ENCODE measurements at regions not wholly inside any gene's neighbourhood (a gene's known extent, or its start where the extent isn't known, plus 50 kb on each side); places are given as distances from the start of the nearest gene placed in this dataset.

DNA sequence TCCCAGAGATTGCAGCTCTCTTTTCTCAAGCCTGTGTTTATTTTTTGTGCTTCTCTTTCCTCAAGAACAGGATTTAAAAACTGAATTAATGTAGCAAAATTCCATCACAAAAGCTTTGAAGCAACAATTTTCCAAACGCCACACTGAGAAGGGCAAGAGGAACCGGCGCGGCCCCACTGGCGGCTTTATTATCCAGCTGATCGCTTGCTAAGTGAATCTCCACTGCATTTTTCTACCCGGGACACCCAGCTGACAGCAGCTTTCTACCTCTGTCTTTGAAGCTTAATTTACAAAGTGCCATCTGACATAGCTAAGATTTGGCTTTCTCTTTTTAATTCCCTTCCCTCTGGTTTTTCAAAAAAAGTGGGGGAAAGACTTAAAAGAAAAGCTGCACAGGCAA, 369.3 kb upstream of the C1orf174 start:
- H3K4me3 ChIP-seq (ENCODE audit: low read depth, low read length): no peak overlapping the region
- TF ChIP-seq, protein P1, sequence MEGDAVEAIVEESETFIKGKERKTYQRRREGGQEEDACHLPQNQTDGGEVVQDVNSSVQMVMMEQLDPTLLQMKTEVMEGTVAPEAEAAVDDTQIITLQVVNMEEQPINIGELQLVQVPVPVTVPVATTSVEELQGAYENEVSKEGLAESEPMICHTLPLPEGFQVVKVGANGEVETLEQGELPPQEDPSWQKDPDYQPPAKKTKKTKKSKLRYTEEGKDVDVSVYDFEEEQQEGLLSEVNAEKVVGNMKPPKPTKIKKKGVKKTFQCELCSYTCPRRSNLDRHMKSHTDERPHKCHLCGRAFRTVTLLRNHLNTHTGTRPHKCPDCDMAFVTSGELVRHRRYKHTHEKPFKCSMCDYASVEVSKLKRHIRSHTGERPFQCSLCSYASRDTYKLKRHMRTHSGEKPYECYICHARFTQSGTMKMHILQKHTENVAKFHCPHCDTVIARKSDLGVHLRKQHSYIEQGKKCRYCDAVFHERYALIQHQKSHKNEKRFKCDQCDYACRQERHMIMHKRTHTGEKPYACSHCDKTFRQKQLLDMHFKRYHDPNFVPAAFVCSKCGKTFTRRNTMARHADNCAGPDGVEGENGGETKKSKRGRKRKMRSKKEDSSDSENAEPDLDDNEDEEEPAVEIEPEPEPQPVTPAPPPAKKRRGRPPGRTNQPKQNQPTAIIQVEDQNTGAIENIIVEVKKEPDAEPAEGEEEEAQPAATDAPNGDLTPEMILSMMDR (IDR thresholded peaks at IDR 0.05; ENCODE audit: low read depth, low read length): no peak

DNA sequence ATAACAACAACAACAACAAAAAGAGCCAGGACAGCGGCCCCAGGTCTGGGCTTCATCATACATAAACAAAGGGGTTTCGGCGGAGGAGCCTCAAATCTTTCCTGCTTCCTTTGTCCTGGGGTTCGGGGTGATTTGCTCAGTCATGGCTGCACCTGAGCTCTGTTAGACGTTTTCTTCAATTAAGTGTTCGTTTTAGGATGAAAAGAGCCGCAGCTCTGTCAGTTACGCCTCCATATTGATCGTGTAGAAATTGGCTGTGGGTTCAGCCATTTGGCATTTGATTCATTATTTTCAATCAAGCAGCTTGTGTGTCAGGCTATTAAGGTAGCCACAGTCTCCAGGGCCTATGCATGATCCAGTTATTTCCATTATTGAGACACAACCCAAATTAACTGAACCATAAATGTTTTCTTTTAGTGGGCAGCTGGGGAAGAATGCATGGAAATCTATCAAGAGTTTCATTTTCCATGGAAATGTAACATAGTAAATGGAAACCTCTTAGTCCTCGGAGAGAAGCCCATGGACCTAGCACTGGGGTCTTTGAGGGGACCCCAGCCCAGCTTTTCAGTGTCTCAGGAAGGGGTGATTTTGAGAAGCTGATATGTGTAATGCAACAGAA, 370.0 kb upstream of the C1orf174 start:
- no peak overlapping the region for H3K4me3 ChIP-seq (ENCODE audit: low read depth, low read length)
- TF ChIP-seq, protein P1 (IDR thresholded peaks at IDR 0.05; ENCODE audit: low read depth, low read length): no peak

DNA sequence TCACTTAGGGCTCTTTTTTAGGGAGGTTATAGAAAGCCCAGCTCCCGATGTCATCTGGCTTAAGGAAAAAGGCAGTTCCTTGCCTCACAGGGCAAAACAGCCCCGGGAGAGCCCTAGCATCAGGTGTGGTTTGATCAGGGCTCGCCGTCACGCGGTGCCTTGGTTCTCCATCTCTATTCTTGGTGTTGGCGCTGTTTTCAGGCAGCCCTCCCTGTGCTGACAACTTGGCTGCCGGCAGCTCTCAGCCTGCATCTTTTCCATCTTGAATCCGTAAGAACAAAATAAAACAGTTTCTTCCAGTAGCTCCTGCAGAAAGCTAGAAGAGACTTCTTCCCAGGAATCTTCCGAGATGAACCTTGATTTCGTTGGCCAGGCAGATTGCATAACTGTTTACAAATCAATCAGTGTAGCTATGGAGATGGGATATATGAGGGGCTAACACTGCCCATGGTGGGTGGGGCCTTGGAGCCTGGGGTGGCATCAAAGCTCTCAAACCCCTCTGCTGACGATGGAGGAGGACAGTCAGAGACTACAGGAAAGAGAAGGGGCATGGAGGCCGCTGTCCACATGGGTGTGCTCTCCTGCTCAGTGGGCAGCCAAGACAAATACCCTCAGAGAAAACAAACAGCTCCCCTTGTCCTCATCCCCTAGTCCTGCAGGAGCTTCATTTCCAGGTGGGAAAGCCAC, 370.7 kb upstream of the C1orf174 start:
- H3K4me3 ChIP-seq (ENCODE audit: low read depth, low read length): no peak overlapping the region
- TF ChIP-seq, protein P1 (IDR thresholded peaks at IDR 0.05; ENCODE audit: low read depth, low read length): no peak

DNA sequence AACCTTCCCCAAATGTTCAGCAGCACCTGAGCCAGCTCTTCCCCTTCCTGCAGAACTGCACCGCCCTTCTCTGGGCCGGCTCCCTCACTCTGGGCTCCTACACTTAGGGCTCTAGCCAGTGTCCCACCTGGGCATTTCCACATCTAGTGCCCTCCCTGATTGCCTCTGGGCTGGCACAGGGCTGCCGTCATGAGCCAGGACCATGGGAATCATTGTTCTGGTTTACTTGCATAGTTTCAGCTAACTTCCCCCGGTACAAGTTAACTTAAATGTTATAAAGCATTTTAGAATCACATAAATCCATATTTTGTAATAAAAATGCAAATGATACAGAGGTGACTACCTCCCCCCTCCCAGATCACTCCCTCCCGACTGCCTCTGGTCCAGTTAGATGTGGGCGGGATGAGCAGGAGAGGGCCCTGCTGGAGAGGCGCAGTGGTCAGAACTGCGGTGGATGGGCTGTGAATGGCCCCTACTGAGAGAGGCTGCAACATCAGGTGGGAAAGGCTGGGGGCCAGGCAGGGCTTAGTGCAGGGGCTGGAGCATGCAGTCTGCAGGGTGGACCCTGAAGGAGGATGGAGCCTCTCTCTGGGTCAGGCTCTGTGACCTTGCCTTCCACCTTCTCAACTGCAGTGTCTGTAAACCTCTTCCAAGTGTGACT, 371.4 kb upstream of the C1orf174 start:
- TF ChIP-seq, protein P1 (IDR thresholded peaks at IDR 0.05; ENCODE audit: low read depth, low read length): no peak
- H3K4me3 ChIP-seq (ENCODE audit: low read depth, low read length): no peak overlapping the region

DNA sequence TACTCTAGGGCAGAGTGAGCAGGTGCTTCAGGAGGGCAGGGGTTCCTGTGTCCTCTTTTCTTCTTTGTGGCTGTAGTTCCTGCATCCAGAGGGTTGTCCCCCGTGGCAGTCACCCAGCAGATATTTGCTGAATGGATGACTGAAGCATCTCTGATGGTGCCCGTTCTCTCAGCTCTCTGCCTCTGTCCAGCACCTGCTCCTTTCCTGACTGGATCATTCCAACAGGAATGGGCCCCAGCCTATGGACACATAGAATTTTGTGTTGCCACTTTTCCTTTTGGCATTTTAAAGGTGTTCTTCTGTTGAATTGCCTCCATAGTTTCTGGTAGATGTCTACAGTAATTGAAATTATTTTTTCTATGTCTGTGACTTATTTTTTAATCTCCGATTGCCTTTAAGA, 372.5 kb upstream of the C1orf174 start:
- no peak overlapping the region for H3K4me3 ChIP-seq (ENCODE audit: low read depth, low read length)
- TF ChIP-seq, protein P1 (IDR thresholded peaks at IDR 0.05; ENCODE audit: low read depth, low read length): no peak

DNA sequence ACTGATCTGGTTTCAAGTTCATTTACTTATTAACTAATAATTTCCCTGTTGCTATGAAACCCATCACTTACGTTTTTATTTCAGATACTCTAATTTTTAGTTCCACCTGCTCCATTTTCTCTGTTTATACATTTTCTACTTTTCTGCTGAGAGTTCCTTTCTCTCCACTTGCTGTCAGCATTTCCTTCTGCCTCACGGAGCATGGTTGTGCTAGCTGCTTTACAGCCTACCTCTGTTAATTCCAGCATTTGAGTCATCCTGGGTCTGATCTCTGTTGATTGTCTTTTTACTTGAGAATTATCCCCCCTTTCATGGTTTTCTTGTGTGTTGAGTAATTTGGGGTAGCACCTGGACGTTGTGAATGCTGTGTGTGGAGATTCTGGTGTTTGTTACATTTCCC, 373.2 kb upstream of the C1orf174 start:
- TF ChIP-seq, protein P1 (IDR thresholded peaks at IDR 0.05; ENCODE audit: low read depth, low read length): no peak
- no peak overlapping the region for H3K4me3 ChIP-seq (ENCODE audit: low read depth, low read length)

DNA sequence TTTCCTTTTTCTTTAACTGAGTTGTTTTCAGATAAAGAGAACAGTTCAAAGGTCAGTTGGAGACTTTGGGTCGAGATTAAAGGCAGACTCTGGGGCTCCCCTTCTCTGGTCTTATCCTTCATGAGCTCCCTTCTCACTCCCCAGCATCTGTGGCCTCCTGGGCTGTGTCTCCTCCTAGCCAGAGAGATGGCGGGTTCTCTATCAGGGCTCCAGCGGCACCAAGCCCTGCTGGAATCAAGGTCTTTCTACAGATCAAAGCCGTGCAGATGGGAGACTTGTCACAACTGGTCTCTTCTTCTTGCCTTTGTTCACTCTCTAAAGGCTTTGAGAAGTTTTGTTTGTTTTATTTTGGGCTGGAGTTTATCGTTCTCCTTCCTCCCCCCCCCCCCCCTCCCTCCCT, 373.7 kb upstream of the C1orf174 start:
- TF ChIP-seq, protein P1 (IDR thresholded peaks at IDR 0.05; ENCODE audit: low read depth, low read length): no peak

More for the DNA sequence above, 373.7 kb upstream of the C1orf174 start:
- H3K4me3 ChIP-seq (ENCODE audit: low read depth, low read length): no peak overlapping the region
